Gastrocnemius medialis (tissue), 4 donors: ENCODE measurements at regions not wholly inside any gene's neighbourhood (a gene's known extent, or its start where the extent isn't known, plus 50 kb on each side); places are given as distances from the start of the nearest gene placed in this dataset.

Source experiments
- ATAC-seq, 2 donors: fragments of 150-250 bp; one replicate each; pipeline ENCODE4 v1.9.1; 2016
- DNase-seq, 2 donors: peaks; one replicate each; pipeline ENCODE4 v3.0.0-alpha.2; 2019
- H3K27ac ChIP-seq, 4 donors: fragments of 200-600 bp; sonication (generic); 1 replicate in 1 of 4; 2 replicates in 3 of 4; pipeline ENCODE4 v1.5.1; 2016 to 2018; ENCODE audit warnings: mild to moderate bottlenecking in 2 of 4, moderate library complexity in 1 of 4
- H3K27me3 ChIP-seq, 3 donors: fragments of 200-600 bp; sonication (generic) in 2 of 3; 1 replicate in 1 of 3; 2 replicates in 2 of 3; pipeline versions ENCODE4 v1.5.1 to v1.6.0; 2016 to 2019; ENCODE audit warnings: mild to moderate bottlenecking in 1 of 3, moderate library complexity in 1 of 3
- H3K36me3 ChIP-seq, 2 donors: fragments of 200-600 bp; sonication (generic) in 1 of 2; one replicate each; pipeline ENCODE4 v1.5.1; 2017 to 2018
- H3K4me1 ChIP-seq, 2 donors: fragments of 200-600 bp; sonication (generic) in 1 of 2; one replicate each; pipeline ENCODE4 v1.5.1; 2016 to 2017; ENCODE audit warnings: mild to moderate bottlenecking in 2 of 2
- H3K4me3 ChIP-seq, 4 donors: fragments of 200-600 bp; sonication (generic) in 3 of 4; 1 replicate in 1 of 4; 2 replicates in 3 of 4; pipeline ENCODE4 v1.5.1; 2016 to 2019; ENCODE audit warnings: mild to moderate bottlenecking in 2 of 4
- H3K9me3 ChIP-seq, 3 donors: fragments of 200-600 bp; sonication (generic) in 2 of 3; 1 replicate in 1 of 3; 2 replicates in 2 of 3; pipeline ENCODE4 v1.5.1; 2016 to 2019
- POLR2A ChIP-seq, 2 donors: fragments of 450-650 bp; IDR thresholded peaks; one replicate each; pipeline ENCODE4 v1.6.1; 2017; ENCODE audit warnings: antibody characterized with exemption in 2 of 2, mild to moderate bottlenecking in 2 of 2, moderate library complexity in 2 of 2
- in situ Hi-C, 4 donors: fragments of 200-750 bp; cut with MboI; loops; one replicate each; pipeline versions ENCODE4 v1.15.0 to v1.8.0; 2017; ENCODE audit warnings: low sequenced_read_pairs in 4 of 4
- intact Hi-C: fragments of 100-400 bp; cut with DNase I; formaldehyde crosslinking; loops from one replicate; pipeline ENCODE4 v1.15.1; 2023; ENCODE audit warnings: low total_unique reads
- TF ChIP-seq, protein P1 (sequence below), 5 experiments: fragments of 450-650 bp in 3 of 5; fragments of 200-600 bp in 2 of 5; sonication (generic) in 2 of 5; IDR thresholded peaks in 4 of 5; conservative IDR thresholded peaks in 1 of 5; 1 replicate in 4 of 5; 2 replicates in 1 of 5; pipeline ENCODE4 v1.5.1; 2016 to 2019; ENCODE audit warnings: antibody characterized with exemption in 5 of 5, mild to moderate bottlenecking in 3 of 5, moderate library complexity in 3 of 5

DNA sequence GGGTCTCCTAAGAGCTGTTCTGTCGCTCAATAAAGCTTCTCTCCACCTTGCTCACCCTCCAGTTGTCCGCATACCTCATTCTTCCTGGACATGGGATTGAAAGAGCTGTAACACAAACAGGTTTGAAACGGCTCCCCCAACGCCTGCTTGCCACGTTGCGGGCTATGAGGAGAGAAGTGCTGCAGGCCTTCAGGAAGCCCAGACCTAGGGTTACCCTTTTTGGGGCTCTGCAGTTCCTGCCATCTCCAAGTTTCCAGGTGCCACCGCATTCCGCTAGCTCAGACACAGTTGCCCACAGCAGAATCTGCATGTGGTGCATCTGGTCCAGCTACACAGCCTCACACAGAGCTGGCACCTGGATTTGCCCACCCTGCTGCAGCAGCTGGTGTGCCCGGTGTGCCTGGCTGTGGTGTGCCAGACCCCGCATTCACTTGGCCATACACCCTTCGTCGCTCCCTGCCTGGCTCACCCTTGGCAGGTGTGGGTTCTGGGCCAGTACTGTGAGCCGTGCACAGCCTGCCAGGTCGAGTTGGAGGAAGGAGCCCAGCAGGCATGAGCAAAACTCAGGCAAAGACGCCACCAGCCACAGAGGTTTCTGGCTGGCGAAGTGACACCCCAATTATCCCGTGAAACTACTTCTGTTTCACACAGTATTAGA lies 253.2 kb upstream of the SEMA3A start:
- intact Hi-C loops: no loop called here
- ATAC-seq (no peak), DNase-seq (no peak)
- H3K36me3 ChIP-seq: no peaks in the 10 kb centered on the region
- no peak overlapping the region for H3K4me3 ChIP-seq
- no peaks in the 10 kb centered on the region for H3K27me3 ChIP-seq
- no peak overlapping the region for H3K27ac ChIP-seq
- no peaks in the 10 kb centered on the region for H3K4me1 ChIP-seq
- in situ Hi-C loops: no loop called here
- TF ChIP-seq POLR2A (IDR thresholded peaks at IDR 0.05): no peak
- TF ChIP-seq, protein P1, sequence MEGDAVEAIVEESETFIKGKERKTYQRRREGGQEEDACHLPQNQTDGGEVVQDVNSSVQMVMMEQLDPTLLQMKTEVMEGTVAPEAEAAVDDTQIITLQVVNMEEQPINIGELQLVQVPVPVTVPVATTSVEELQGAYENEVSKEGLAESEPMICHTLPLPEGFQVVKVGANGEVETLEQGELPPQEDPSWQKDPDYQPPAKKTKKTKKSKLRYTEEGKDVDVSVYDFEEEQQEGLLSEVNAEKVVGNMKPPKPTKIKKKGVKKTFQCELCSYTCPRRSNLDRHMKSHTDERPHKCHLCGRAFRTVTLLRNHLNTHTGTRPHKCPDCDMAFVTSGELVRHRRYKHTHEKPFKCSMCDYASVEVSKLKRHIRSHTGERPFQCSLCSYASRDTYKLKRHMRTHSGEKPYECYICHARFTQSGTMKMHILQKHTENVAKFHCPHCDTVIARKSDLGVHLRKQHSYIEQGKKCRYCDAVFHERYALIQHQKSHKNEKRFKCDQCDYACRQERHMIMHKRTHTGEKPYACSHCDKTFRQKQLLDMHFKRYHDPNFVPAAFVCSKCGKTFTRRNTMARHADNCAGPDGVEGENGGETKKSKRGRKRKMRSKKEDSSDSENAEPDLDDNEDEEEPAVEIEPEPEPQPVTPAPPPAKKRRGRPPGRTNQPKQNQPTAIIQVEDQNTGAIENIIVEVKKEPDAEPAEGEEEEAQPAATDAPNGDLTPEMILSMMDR (IDR thresholded peaks at IDR 0.05 in 4 of 5, conservative IDR thresholded peaks at IDR 0.05 in 1 of 5): no peak
- no peaks in the 10 kb centered on the region for H3K9me3 ChIP-seq

DNA sequence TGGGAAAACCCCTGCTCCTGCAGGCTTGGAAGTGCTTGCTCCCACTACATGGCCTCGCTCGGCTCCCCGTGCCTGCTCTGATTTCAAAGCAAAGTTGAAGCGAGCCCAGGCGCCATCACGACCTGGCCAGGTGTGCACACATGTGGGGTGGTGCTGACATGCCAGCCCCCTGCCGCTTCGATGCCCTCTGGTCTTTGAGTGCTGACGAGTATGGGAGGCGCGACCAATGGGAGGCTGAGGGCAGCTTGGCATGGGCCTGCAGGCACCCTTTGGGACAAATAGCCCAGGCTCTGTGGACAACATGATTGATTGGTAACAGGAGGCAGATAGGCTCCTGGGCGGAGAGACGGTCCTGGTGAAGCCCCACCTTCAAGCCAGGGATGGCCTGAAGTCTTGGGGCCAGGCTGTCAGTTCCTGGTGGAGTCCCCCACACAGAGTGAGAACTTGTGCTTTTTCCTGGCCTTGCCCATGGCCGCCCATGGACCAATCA lies 252.4 kb upstream of the SEMA3A start:
- DNase-seq (no peak), ATAC-seq (no peak)
- H3K27ac ChIP-seq: no peak overlapping the region
- no peak overlapping the region for H3K4me3 ChIP-seq
- TF ChIP-seq POLR2A (IDR thresholded peaks at IDR 0.05): no peak
- TF ChIP-seq, protein P1 (IDR thresholded peaks at IDR 0.05 in 4 of 5, conservative IDR thresholded peaks at IDR 0.05 in 1 of 5): no peak
- H3K27me3 ChIP-seq: no peaks in the 10 kb centered on the region
- H3K36me3 ChIP-seq: no peaks in the 10 kb centered on the region
- in situ Hi-C loops (no loop called here), intact Hi-C loops (no loop called here)
- H3K9me3 ChIP-seq: no peaks in the 10 kb centered on the region
- H3K4me1 ChIP-seq: no peaks in the 10 kb centered on the region

DNA sequence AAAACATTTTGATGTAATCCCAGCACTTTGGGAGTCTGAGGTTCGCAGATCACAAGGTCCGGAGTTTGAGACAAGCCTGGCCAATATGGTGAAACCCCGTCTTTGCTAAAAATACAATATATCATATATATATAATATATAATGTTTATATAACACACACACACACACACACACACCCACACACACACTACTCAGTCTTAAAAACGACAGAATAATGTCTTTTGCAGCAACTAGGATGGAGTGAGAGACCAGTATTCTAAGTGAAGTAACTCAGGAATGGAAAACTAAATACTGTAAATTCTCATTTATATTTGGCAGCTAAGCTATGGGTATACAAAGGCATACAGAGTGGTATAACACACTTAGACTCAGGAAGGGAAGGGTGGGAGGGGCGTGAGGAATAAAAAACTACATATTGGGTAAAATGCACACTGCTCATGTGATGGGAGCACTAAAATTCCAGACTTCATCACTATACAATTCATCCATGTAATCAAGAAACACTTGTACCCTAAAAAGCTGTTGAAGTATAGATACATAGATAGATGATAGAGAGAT lies 231.2 kb upstream of the SEMA3A start:
- DNase-seq (no peak), ATAC-seq (no peak)
- intact Hi-C loops: no loop called here
- H3K4me1 ChIP-seq: no peaks in the 10 kb centered on the region
- no peaks in the 10 kb centered on the region for H3K9me3 ChIP-seq
- in situ Hi-C loops: no loop called here
- no peak overlapping the region for H3K27ac ChIP-seq
- TF ChIP-seq POLR2A (IDR thresholded peaks at IDR 0.05): no peak
- TF ChIP-seq, protein P1 (IDR thresholded peaks at IDR 0.05 in 4 of 5, conservative IDR thresholded peaks at IDR 0.05 in 1 of 5): no peak
- no peaks in the 10 kb centered on the region for H3K36me3 ChIP-seq
- H3K27me3 ChIP-seq: no peaks in the 10 kb centered on the region
- no peak overlapping the region for H3K4me3 ChIP-seq

DNA sequence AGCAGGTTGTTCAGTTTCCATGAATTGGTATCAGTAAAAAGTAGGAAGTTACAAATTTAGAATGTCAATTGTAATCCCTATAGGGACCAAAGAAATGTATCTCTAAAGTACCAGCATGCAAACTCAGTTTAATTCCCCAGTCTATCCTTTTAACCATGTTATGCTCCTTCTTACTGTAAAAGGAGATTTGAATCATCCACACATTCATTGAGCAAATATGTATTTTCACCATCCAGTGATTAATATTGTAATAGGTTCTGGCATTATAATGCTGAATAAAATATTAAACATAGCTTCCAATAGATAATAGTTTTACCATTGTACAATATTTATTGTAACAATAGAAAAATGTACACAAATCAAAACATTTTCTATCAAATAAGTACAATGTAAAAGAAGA lies 228.2 kb upstream of the SEMA3A start:
- Histone ChIP-seq H3K4me3 (no peak overlapping the region), H3K4me1 (no peaks in the 10 kb centered on the region), H3K27ac (no peak overlapping the region), H3K27me3 (no peaks in the 10 kb centered on the region), H3K36me3 (no peaks in the 10 kb centered on the region), H3K9me3 (peaks cover 0 to 6% (median 0%) of the 10 kb centered on the region in 3 donors)
- in situ Hi-C loops (no loop called here), intact Hi-C loops (no loop called here)
- no peak for DNase-seq
- TF ChIP-seq, protein P1 (IDR thresholded peaks at IDR 0.05 in 4 of 5, conservative IDR thresholded peaks at IDR 0.05 in 1 of 5): no peak
- no peak for ATAC-seq
